Transverse colon (tissue), 4 donors: ENCODE measurements at regions not wholly inside any gene's neighbourhood (a gene's known extent, or its start where the extent isn't known, plus 50 kb on each side); places are given as distances from the start of the nearest gene placed in this dataset.

ENCODE experiments used
- DNase-seq: peaks from one replicate; pipeline ENCODE4 v3.0.0-alpha.2; 2019
- H3K27ac ChIP-seq, 4 donors: fragments of 200-600 bp; sonication (generic); 2 replicates each; pipeline ENCODE4 v1.5.1; 2016 to 2018; ENCODE audit warnings: inconsistent platforms in 4 of 4
- H3K27me3 ChIP-seq: fragments of 200-600 bp; sonication (generic); 2 replicates; pipeline ENCODE4 v1.5.1; 2017; ENCODE audit warnings: inconsistent platforms
- H3K36me3 ChIP-seq, 4 donors: fragments of 200-600 bp; sonication (generic); 2 replicates each; pipeline ENCODE4 v1.5.1; 2017 to 2019; ENCODE audit warnings: inconsistent platforms in 4 of 4
- H3K4me1 ChIP-seq, 4 donors: fragments of 200-600 bp; sonication (generic); 2 replicates each; pipeline ENCODE4 v1.5.1; 2017 to 2020; ENCODE audit warnings: inconsistent platforms in 4 of 4
- H3K4me3 ChIP-seq, 4 donors: fragments of 200-600 bp; sonication (generic); 1 replicate in 1 of 4; 2 replicates in 3 of 4; pipeline versions ENCODE4 v1.5.1 to v1.6.1; 2017 to 2019; ENCODE audit warnings: inconsistent platforms in 4 of 4
- H3K9me3 ChIP-seq, 2 donors: fragments of 200-600 bp; sonication (generic); 2 replicates each; pipeline ENCODE4 v1.5.1; 2017 to 2019; ENCODE audit warnings: inconsistent platforms in 2 of 2
- EP300 ChIP-seq: sonication (generic); formaldehyde crosslinking; IDR thresholded peaks from one replicate; pipeline ENCODE4 v1.6.1; 2017; ENCODE audit warnings: antibody characterized with exemption, low read depth
- POLR2A ChIP-seq: fragments of 450-650 bp; IDR thresholded peaks from one replicate; pipeline ENCODE4 v1.6.1; 2016; ENCODE audit warnings: antibody characterized with exemption, mild to moderate bottlenecking, moderate library complexity
- POLR2AphosphoS5 ChIP-seq, 3 donors: sonication (generic); formaldehyde crosslinking; IDR thresholded peaks; one replicate each; pipeline ENCODE4 v1.6.1; 2016; ENCODE audit warnings: antibody characterized with exemption in 3 of 3
- WGBS, 2 donors: methylation state at CpG; one replicate each; pipeline ENCODE4 v1.1.5; 2018; ENCODE audit warnings: low coverage in 1 of 2; 5-methylcytosine and 5-hydroxymethylcytosine counted together
- in situ Hi-C, 4 donors: fragments of 200-750 bp; cut with MboI; loops; one replicate each; pipeline versions ENCODE4 v1.15.0 to v1.15.1; 2017; ENCODE audit warnings: low sequenced_read_pairs in 3 of 4, low pct_ligation_motif_present in 1 of 4, low pct_unique_long_range_greater_than_20kb in 1 of 4
- intact Hi-C: fragments of 100-400 bp; cut with DNase I; formaldehyde crosslinking; loops from one replicate; pipeline ENCODE4 v1.15.1; 2023; ENCODE audit warnings: low total_unique reads
- TF ChIP-seq, protein P1 (sequence below), 5 experiments: fragments of 200-600 bp in 3 of 5; fragments of 450-650 bp in 2 of 5; sonication (generic) in 3 of 5; IDR thresholded peaks; 1 replicate in 2 of 5; 2 replicates in 3 of 5; pipeline ENCODE4 v1.5.1; 2016 to 2017; ENCODE audit warnings: antibody characterized with exemption in 5 of 5, inconsistent platforms in 3 of 5, mild to moderate bottlenecking in 2 of 5, moderate library complexity in 1 of 5

DNA sequence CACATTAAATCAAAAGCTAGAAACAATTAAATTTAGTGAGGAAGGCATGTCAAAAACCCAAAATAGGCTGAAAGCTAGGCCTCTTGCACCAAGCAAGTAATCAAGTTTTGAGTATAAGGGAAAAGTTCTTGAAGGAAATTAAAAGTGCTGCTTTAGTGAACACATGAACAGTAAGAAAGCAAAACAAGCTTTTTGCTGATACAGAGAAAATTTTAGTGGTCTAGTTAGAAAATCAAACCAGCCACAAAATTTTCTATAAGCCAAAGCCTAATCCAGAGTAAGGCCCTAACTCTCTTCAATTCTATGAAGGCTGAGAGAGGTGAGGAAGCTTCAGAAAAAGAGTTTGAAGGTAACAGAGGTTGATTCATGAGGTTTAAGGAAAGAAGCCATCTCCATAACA, 116.2 kb downstream of the CYB561 start:
- Histone ChIP-seq H3K9me3 (no peaks in the 10 kb centered on the region), H3K27ac (no peak overlapping the region), H3K27me3 (no peaks in the 10 kb centered on the region), H3K36me3 (no peaks in the 10 kb centered on the region), H3K4me1 (no peaks in the 10 kb centered on the region), H3K4me3 (no peak overlapping the region)
- in situ Hi-C loops = no loop called here
- intact Hi-C loops = no loop called here
- no peak for DNase-seq
- no peak for TF ChIP-seq EP300
- TF ChIP-seq, protein P1, sequence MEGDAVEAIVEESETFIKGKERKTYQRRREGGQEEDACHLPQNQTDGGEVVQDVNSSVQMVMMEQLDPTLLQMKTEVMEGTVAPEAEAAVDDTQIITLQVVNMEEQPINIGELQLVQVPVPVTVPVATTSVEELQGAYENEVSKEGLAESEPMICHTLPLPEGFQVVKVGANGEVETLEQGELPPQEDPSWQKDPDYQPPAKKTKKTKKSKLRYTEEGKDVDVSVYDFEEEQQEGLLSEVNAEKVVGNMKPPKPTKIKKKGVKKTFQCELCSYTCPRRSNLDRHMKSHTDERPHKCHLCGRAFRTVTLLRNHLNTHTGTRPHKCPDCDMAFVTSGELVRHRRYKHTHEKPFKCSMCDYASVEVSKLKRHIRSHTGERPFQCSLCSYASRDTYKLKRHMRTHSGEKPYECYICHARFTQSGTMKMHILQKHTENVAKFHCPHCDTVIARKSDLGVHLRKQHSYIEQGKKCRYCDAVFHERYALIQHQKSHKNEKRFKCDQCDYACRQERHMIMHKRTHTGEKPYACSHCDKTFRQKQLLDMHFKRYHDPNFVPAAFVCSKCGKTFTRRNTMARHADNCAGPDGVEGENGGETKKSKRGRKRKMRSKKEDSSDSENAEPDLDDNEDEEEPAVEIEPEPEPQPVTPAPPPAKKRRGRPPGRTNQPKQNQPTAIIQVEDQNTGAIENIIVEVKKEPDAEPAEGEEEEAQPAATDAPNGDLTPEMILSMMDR (IDR thresholded peaks at IDR 0.05) = no peak

DNA sequence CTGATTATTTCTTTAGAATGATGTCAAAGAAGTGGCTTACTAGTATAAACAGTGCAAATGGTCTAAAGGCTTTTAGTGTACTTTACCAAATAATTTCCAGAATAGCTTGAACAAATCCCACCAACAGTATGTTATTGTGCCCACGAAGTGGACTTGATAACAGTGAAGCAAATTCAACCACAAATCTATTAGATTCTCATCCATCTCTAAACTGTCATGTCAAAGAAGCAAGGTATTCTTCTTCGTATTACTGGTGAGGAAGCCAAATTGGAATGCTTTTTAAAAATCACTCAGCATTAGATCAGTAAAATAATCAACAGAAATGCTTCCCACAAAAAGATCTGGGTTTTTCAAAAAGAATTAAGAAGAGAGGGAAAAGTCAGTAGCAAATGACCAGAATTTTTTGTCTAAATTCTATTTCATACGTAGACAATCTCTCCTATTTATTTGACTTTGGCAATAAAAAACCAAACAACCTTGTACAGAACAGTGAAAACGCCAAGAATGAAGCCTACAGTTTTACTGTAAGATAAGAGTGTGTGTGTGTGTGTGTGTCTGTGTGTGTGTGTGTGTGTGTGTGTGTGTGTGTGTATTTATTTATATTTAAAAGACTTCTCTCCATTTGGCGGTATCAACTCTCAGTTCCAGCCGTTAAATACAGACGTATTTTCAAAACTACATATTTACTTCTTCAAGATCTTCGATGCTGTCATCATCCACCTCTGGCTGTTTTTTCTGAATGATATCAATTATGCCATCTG, 114.6 kb downstream of the CYB561 start:
- 69 to 75% methylated on average over 6 to 8 of the region's 8 CpGs for WGBS, 2 donors
- in situ Hi-C loops = no loop called here

DNA sequence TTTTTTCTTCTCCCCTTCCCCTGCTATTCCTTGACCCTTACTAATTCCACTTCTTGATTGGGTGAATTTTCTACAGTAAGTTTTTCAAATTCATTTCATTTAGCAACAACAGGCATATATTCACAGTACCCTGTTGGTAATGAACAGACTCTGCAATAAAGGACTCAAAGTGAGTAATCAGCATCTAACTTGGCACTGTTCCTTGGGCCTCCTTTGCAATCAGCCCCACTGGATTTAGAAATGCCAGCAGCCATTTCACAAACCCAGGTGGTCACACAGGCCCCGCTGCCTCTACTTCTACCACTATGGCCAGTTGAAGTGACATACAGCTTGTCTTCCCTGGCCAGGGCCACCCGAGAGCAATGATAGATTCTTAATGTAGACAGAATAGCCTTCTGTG, 113.8 kb downstream of the CYB561 start:
- Histone ChIP-seq H3K36me3 (no peaks in the 10 kb centered on the region), H3K4me3 (no peak overlapping the region), H3K9me3 (no peaks in the 10 kb centered on the region), H3K27me3 (no peaks in the 10 kb centered on the region), H3K4me1 (no peaks in the 10 kb centered on the region), H3K27ac (no peak overlapping the region)
- no peak for DNase-seq
- TF ChIP-seq EP300 (no peak), POLR2A (no peak), POLR2AphosphoS5 (IDR thresholded peaks at IDR 0.05) (no peak)
- TF ChIP-seq, protein P1 (IDR thresholded peaks at IDR 0.05) = no peak
- 95% methylated on average over 2 of the region's 2 CpGs; no CpG with 5 or more reads in 1 of the 2 donors for WGBS, 2 donors
- in situ Hi-C loops (no loop called here), intact Hi-C loops (no loop called here)

More for the DNA sequence above, 114.6 kb downstream of the CYB561 start:
- no peaks in the 10 kb centered on the region for H3K9me3 ChIP-seq
- intact Hi-C loops = no loop called here
- DNase-seq = no peak
- H3K27ac ChIP-seq = no peak overlapping the region
- no peaks in the 10 kb centered on the region for H3K27me3 ChIP-seq
- TF ChIP-seq EP300 = no peak
- TF ChIP-seq POLR2AphosphoS5 (IDR thresholded peaks at IDR 0.05) = no peak
- TF ChIP-seq, protein P1 (IDR thresholded peaks at IDR 0.05) = no peak
- H3K4me3 ChIP-seq = no peak overlapping the region
- no peaks in the 10 kb centered on the region for H3K4me1 ChIP-seq
- no peaks in the 10 kb centered on the region for H3K36me3 ChIP-seq

DNA sequence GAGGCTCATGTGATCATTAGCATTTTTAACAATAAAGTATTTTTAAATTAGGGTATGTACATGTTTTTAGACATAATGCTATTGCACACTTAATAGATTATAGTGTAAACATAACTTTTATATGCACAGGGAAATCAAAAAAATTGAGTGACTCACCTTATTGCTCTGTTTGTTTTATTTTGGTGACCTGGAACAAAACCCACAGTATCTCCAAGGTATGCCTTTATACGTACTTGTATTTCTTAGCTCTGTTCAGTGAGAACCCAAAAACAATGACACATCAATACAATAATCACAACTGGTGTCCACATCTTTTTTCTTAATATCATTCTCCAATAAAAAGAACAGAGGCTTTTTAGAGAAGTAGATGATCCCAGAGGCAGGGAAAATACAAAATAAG, 112.2 kb downstream of the CYB561 start:
- no peak overlapping the region for H3K27ac ChIP-seq
- 81 to 86% methylated on average over 1 of the region's 1 CpG for WGBS, 2 donors
- H3K9me3 ChIP-seq = no peaks in the 10 kb centered on the region
- TF ChIP-seq POLR2A (no peak), POLR2AphosphoS5 (IDR thresholded peaks at IDR 0.05) (no peak)
- no peaks in the 10 kb centered on the region for H3K27me3 ChIP-seq
- no peaks in the 10 kb centered on the region for H3K4me1 ChIP-seq
- in situ Hi-C loops (no loop called here), intact Hi-C loops (no loop called here)
- DNase-seq = no peak
- H3K36me3 ChIP-seq = no peaks in the 10 kb centered on the region
- no peak overlapping the region for H3K4me3 ChIP-seq

DNA sequence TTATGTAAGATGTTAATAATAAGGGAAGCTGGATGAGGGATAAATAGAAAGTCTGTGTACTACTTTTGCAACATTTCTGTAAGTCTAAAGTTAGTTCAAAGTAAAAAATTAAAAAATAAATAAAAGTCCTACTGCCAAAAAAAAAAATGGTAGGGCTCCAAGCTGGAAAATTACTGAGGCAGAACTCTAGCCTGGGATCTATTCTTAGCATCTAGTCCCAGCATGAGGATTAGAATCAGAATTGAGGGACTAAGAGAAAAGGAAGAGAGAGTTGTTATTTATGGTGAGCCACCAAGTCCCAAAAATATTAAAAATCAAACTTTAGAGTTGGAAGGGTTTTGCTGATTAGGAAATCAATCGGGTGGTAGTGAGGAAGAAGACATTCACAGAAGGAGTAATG, 110.3 kb downstream of the CYB561 start:
- DNase-seq = no peak
- in situ Hi-C loops (no loop called here), intact Hi-C loops (no loop called here)
- Histone ChIP-seq H3K4me1 (no peaks in the 10 kb centered on the region), H3K27me3 (no peaks in the 10 kb centered on the region), H3K4me3 (no peak overlapping the region), H3K27ac (no peak overlapping the region), H3K36me3 (no peaks in the 10 kb centered on the region), H3K9me3 (no peaks in the 10 kb centered on the region)
- WGBS, 2 donors = 78 to 100% methylated on average over 1 of the region's 1 CpG
- TF ChIP-seq POLR2AphosphoS5 (IDR thresholded peaks at IDR 0.05) (no peak), EP300 (no peak), POLR2A (no peak)
- TF ChIP-seq, protein P1 (IDR thresholded peaks at IDR 0.05) = no peak
